SH-SY5Y (cell line): ENCODE measurements at regions not wholly inside any gene's neighbourhood (a gene's known extent, or its start where the extent isn't known, plus 50 kb on each side); places are given as distances from the start of the nearest gene placed in this dataset.

Source experiments
- GATA2 ChIP-seq: IDR thresholded peaks from 2 replicates; pipeline ENCODE4 v1.6.1; 2011; ENCODE audit warnings: mild to moderate bottlenecking, low read depth, low read length
- GATA3 ChIP-seq: IDR thresholded peaks from 2 replicates; pipeline ENCODE4 v1.6.1; 2011; ENCODE audit warnings: low read depth, mild to moderate bottlenecking, low read length, moderate library complexity

DNA sequence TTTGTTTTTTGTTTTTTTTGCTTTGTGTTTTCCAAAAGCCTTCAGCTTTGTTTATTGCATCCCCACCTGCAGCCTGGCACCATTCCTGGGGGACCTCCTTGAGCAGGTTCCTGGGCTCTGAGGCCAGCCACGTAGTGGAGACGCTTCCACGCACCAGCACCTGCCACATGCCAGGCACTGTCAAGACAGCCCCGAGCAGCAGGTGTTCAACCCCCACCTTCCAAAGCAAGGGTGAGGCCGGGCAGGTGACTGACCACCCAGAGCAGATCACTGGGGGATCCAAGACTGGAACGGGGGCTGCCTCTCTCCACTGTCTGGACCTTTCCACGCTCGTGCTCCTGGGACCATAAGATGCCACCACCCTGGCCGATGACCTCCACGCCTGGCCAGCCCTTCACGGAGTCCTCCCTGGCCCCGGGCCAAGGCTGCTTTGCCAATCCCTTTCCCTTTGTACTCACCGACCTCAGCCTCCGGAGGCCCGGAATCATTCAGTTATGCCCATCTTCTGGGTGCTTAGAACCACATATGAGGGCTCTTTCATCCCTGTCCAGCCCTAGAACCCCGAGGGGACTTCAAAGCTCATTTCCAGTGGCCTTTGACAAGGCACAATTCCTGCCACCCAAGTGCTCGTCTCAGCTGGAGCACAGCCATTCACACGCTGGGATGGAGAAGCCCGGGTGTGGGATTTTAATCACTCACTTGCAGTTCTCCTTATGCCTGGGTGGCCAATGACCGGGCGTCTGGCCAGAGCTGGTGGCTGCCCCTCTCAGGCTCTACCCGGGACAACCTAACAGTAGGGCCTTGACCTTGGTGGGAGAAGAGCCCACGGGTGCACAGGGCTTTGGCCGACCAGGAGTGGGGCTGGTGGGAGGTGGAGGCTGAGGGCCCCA lies 330.8 kb downstream of the NPHP4 start:
- TF ChIP-seq GATA2 (no peak), GATA3 (no peak)
